BJ (cell line): ENCODE measurements at regions not wholly inside any gene's neighbourhood (a gene's known extent, or its start where the extent isn't known, plus 50 kb on each side); places are given as distances from the start of the nearest gene placed in this dataset.
"Not testable (repeated sequence)": the region's sequence is repeated elsewhere in the genome, so short reads cannot be mapped to it uniquely, and the experiment has no call there.

Experiments
- CTCF ChIA-PET: fragments of 350-600 bp; formaldehyde crosslinking; extraction: SDS; loops from one replicate; lab custom pipeline; 2021; ENCODE audit warnings: antibody characterized with exemption, inconsistent platforms; lab: Yijun Ruan, JAX
- POLR2A ChIA-PET: fragments of 300-600 bp; sonication (Branson Sonifier 250); formaldehyde crosslinking; extraction: SDS; loops from one replicate; lab custom pipeline; 2021; ENCODE audit warnings: antibody characterized with exemption; lab: Charles Lee
- DNase-seq: peaks from one replicate; pipeline ENCODE4 v3.0.0-alpha.2; 2011; ENCODE audit warnings: low read depth
- H3K27me3 ChIP-seq: 2 replicates; pipeline ENCODE4 v1.6.0; 2011; ENCODE audit warnings: low read length; ENCODE audit not compliant: control insufficient read depth, insufficient read depth
- H3K36me3 ChIP-seq: 2 replicates; pipeline ENCODE4 v1.5.1; 2011; ENCODE audit warnings: low read length; ENCODE audit not compliant: control insufficient read depth, insufficient read depth
- H3K4me3 ChIP-seq: 2 replicates; pipeline ENCODE4 v1.5.1; 2011; ENCODE audit warnings: low read depth, mild to moderate bottlenecking, control low read depth, low read length
- TF ChIP-seq, protein P1 (sequence below): IDR thresholded peaks from 2 replicates; pipeline ENCODE4 v1.5.1; 2011; ENCODE audit warnings: low read depth, mild to moderate bottlenecking, control low read depth, inconsistent platforms, low read length, moderate library complexity; ENCODE audit not compliant: insufficient read depth

DNA sequence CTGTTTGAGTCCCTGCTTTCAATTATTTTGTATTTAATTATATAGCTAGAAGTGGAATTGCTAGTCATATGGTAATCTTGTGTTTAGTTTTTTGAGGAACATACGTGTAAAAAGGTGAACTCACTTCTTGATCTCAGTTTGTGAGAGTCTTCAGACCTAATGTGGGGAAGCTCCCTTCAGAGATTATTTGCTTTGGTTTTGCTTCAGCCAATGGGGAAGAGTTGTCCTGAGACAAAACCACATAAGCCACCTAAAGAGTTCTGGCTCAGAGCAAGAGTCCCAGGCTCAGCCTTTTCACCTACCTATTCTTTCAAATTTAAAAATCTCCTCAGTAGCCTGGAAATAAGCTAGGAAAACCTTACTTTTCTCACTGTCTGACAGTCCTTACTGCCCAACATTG is 138.4 kb downstream of the UCK2 start:
- ChIA-PET CTCF (interaction anchor here (0.6 to 1.1 kb wide), 5 partner anchors 9 to 228 kb away, joined by 3 read pairs; no protein-coding TSS in a partner anchor), POLR2A (no interaction called here)
- no peak overlapping the region for H3K4me3 ChIP-seq

DNA sequence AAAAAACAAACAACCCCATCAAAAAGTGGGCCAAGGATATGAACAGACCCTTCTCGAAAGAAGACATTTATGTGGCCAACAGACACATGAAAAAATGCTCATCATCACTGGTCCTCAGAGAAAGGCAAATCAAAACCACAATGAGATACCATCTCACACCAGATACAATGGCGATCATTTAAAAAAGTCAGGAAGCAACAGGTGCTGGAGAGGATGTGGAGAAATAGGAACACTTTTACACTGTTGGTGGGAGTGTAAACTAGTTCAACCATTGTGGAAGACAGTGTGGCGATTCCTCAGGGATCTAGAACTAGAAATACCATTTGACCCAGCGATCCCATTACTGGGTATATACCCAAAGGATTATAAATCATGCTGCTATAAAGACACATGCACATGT is 142.0 kb downstream of the UCK2 start:
- H3K4me3 ChIP-seq, H3K27me3 ChIP-seq, CTCF ChIA-PET, POLR2A ChIA-PET, DNase-seq, H3K36me3 ChIP-seq: not testable (repeated sequence)

More for the DNA sequence above, 138.4 kb downstream of the UCK2 start:
- Histone ChIP-seq H3K27me3 (no peaks in the 10 kb centered on the region), H3K36me3 (no peaks in the 10 kb centered on the region)
- TF ChIP-seq, protein P1, sequence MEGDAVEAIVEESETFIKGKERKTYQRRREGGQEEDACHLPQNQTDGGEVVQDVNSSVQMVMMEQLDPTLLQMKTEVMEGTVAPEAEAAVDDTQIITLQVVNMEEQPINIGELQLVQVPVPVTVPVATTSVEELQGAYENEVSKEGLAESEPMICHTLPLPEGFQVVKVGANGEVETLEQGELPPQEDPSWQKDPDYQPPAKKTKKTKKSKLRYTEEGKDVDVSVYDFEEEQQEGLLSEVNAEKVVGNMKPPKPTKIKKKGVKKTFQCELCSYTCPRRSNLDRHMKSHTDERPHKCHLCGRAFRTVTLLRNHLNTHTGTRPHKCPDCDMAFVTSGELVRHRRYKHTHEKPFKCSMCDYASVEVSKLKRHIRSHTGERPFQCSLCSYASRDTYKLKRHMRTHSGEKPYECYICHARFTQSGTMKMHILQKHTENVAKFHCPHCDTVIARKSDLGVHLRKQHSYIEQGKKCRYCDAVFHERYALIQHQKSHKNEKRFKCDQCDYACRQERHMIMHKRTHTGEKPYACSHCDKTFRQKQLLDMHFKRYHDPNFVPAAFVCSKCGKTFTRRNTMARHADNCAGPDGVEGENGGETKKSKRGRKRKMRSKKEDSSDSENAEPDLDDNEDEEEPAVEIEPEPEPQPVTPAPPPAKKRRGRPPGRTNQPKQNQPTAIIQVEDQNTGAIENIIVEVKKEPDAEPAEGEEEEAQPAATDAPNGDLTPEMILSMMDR = no peak
- DNase-seq = no peak

DNA sequence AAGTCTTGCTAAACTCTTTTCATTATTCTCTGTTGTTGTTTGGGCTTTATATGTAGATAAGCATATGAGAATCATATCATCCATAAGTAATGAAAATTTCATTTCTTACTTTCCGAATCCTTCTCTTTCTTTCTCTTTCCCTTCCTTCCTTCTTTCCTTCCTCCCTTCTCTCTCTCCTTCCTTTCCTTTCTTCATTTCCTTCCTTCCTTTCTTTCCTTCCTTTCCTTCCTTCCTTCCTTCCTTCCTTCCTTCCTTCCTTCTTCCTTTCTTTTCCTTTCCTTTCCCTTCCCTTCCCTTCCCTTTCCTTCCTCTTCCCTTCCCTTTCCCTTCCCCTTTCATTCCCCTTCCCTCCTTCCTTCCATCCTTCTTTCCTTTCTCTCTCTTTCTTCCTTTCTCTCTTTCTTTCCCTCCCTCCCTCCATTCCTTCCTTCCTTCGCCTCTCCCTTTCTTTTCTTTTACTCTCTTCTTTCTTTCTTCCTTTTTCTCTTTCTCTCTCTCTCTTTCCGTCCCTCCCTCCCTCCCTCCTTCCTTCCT is 147.3 kb downstream of the UCK2 start:
- H3K27me3 ChIP-seq = no peaks in the 10 kb centered on the region
- H3K4me3 ChIP-seq = no peak overlapping the region
- TF ChIP-seq, protein P1 = no peak
- no peak for DNase-seq
- CTCF ChIA-PET = no interaction called here
- H3K36me3 ChIP-seq = no peaks in the 10 kb centered on the region
- POLR2A ChIA-PET = no interaction called here

DNA sequence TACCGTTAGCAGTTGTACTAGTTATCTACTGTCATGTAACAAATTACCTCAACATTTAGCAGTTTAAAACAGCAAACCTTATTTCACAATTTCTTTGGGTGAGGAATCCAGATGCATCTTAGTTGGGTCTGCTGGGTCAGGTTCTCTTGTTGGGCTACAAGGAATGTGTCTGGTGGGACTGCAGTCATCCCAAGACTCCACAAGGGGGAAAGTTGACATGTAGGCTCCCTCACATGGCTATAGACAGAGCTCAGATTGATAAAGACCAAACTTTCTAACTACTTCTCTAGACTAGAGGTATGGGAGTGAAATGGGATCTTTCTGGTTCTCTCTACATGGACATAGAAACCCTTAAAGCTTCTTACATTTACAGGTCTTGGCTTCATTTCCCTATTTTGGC is 160.9 kb downstream of the UCK2 start:
- ChIA-PET POLR2A (no interaction called here), CTCF (no interaction called here)
- Histone ChIP-seq H3K27me3 (no peaks in the 10 kb centered on the region), H3K36me3 (no peaks in the 10 kb centered on the region), H3K4me3 (no peak overlapping the region)
- TF ChIP-seq, protein P1 = no peak
- no peak for DNase-seq

DNA sequence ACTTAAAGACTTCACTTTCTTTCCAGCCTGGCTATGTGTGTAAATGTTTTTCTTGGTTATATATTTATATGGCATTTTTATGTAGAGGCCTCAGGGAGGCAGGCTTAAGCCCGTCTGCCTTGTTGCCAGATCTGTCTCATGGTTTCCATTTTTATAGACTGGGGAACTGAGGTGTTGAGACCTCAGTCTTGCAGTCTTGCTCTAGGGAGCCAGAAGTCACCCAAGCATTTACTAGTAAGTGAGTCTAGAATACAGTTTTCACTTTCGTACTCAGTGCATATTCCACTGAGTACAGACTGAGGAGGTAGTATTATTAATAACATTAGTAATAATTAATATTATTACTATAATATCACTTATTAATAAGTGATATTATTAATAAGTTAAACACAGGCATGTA is 161.4 kb downstream of the UCK2 start:
- no peak for DNase-seq
- TF ChIP-seq, protein P1 = no peak
- Histone ChIP-seq H3K27me3 (no peaks in the 10 kb centered on the region), H3K36me3 (no peaks in the 10 kb centered on the region), H3K4me3 (no peak overlapping the region)
- CTCF ChIA-PET = interaction anchor here (0.9 kb wide), 1 partner anchor 9 kb away, joined by 3 read pairs; no protein-coding TSS in a partner anchor
- POLR2A ChIA-PET = no interaction called here

DNA sequence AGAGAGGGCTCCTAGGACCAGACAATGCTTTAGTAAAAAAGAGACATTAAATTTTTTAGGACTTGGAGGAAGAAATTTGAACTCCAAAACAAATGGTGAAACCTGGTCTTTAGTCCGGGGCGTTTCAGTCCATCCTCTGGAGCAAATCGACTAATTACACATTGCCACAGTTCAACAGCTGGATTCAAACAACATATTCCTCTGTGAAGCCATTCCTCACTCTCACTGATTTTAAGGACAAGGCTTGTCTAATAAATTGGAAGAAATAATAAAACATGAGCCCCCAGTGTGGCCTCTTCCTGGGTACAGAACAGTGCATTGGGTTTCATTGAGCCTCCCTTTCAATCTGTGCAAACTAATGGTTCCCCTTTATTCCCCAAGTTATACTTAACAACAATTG is 165.1 kb downstream of the UCK2 start:
- no peaks in the 10 kb centered on the region for H3K27me3 ChIP-seq
- no peak overlapping the region for H3K4me3 ChIP-seq
- POLR2A ChIA-PET = no interaction called here
- CTCF ChIA-PET = no interaction called here
- no peaks in the 10 kb centered on the region for H3K36me3 ChIP-seq
- DNase-seq = no peak
- TF ChIP-seq, protein P1 = no peak
